ENCODE measurements at regions not wholly inside any gene's neighbourhood (a gene's known extent, or its start where the extent isn't known, plus 50 kb on each side); places are given as distances from the start of the nearest gene placed in this dataset.

GRCh38 chr3:193840111-193840641 is 247.2 kb downstream of the OPA1 start:
- TF ChIP-seq POLR2A (IDR thresholded peaks at IDR 0.05) (no peak), POLR2AphosphoS5 (IDR thresholded peaks at IDR 0.05; ENCODE audit: insufficient read depth in 1 of 2, low read depth in 1 of 2) (no peak)
- TF ChIP-seq, protein P1, sequence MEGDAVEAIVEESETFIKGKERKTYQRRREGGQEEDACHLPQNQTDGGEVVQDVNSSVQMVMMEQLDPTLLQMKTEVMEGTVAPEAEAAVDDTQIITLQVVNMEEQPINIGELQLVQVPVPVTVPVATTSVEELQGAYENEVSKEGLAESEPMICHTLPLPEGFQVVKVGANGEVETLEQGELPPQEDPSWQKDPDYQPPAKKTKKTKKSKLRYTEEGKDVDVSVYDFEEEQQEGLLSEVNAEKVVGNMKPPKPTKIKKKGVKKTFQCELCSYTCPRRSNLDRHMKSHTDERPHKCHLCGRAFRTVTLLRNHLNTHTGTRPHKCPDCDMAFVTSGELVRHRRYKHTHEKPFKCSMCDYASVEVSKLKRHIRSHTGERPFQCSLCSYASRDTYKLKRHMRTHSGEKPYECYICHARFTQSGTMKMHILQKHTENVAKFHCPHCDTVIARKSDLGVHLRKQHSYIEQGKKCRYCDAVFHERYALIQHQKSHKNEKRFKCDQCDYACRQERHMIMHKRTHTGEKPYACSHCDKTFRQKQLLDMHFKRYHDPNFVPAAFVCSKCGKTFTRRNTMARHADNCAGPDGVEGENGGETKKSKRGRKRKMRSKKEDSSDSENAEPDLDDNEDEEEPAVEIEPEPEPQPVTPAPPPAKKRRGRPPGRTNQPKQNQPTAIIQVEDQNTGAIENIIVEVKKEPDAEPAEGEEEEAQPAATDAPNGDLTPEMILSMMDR (IDR thresholded peaks at IDR 0.05): no peak
- peaks cover 11% of the 10 kb centered on the region for H3K4me1 ChIP-seq
- no peaks in the 10 kb centered on the region for H3K27me3 ChIP-seq
- no peaks in the 10 kb centered on the region for H3K36me3 ChIP-seq
- no peaks in the 10 kb centered on the region for H3K9me3 ChIP-seq
- no peak for DNase-seq (ENCODE audit: extremely low spot score in 2 of 2)
- no peak overlapping the region for H3K4me3 ChIP-seq
- intact Hi-C loops (cut with DNase I): no loop called here
- no peak overlapping the region for H3K27ac ChIP-seq

DNA sequence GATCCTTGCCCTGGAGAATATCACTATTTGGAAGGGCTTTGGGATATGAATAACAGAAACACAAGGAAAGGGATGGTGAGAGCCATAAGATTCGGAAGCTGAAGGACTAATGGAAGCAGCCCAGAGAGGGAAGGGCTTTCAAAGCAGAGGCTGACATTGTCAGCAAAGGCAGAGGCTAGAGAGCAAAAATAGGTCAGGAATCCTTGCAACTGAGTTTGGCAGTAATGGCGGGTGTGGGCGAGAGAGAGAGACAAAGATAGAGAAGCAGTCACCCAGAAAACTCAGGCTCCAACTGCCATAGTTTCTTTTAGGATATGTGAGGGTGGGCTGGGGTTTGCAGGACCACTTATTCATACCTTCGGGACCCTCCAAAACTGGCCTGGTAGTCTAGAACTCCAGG is 248.6 kb downstream of the OPA1 start:
- TF ChIP-seq, protein P1 (IDR thresholded peaks at IDR 0.05): no peak
- TF ChIP-seq POLR2AphosphoS5 (IDR thresholded peaks at IDR 0.05; ENCODE audit: insufficient read depth in 1 of 2, low read depth in 1 of 2): no peak
- Histone ChIP-seq H3K36me3 (no peaks in the 10 kb centered on the region), H3K4me1 (peaks cover 11% of the 10 kb centered on the region), H3K27ac (no peak overlapping the region), H3K27me3 (no peaks in the 10 kb centered on the region), H3K9me3 (no peaks in the 10 kb centered on the region), H3K4me3 (no peak overlapping the region)
- intact Hi-C loops (cut with DNase I): no loop called here
- DNase-seq (ENCODE audit: extremely low spot score in 2 of 2): no peak

DNA sequence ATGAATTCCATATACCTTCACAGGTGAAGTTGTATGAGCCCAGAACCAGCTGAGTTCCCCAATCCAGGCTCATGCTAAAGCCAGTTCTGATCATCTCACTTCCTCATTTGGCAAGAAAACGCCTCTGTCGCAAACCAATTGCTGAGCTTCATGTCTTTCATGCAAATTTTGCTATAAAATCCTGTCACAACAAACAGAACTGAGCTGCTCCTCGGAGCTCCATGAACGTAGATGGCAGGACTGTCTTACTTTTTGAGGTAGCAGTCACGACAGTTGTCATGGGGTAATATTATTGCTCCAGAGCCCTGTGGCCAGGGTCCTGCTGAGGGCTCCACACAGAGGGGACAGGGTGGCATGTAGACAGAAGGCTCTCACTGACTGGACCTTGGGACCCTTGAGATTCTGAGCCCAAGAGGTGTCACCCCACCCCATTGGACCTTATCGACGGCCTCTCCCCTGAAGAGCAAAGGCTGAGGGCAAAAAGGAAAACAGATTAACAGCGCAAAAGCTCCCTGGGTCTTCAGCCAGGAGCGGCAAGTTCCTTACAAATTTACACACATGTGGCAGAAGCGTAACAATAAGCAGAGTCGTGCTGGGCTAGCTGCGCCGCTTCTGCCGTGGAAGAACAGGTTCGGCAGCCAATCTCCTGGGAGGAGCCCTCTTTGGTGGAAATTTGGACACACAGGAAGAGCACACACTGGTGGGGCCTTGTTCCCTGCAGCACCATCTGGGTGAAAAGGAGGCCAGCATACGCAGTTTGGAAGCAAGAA is 249.2 kb downstream of the OPA1 start:
- Histone ChIP-seq H3K36me3 (no peaks in the 10 kb centered on the region), H3K9me3 (no peaks in the 10 kb centered on the region), H3K27ac (no peak overlapping the region), H3K4me3 (no peak overlapping the region), H3K4me1 (peaks cover 11% of the 10 kb centered on the region), H3K27me3 (no peaks in the 10 kb centered on the region)
- no peak for TF ChIP-seq POLR2A (IDR thresholded peaks at IDR 0.05)
- TF ChIP-seq, protein P1 (IDR thresholded peaks at IDR 0.05): no peak
- no peak for TF ChIP-seq POLR2AphosphoS5 (IDR thresholded peaks at IDR 0.05; ENCODE audit: insufficient read depth in 1 of 2, low read depth in 1 of 2)
- no peak for DNase-seq (ENCODE audit: extremely low spot score in 2 of 2)
- intact Hi-C loops (cut with DNase I): no loop called here

- DNase-seq (ENCODE audit: extremely low spot score in 2 of 2): no peak
- no peaks in the 10 kb centered on the region for H3K36me3 ChIP-seq
- peaks cover 11% of the 10 kb centered on the region for H3K4me1 ChIP-seq
- TF ChIP-seq POLR2AphosphoS5 (IDR thresholded peaks at IDR 0.05; ENCODE audit: insufficient read depth in 1 of 2, low read depth in 1 of 2) (no peak), POLR2A (IDR thresholded peaks at IDR 0.05) (no peak)
- TF ChIP-seq, protein P1 (IDR thresholded peaks at IDR 0.05): no peak
- H3K27me3 ChIP-seq: no peaks in the 10 kb centered on the region
- no peaks in the 10 kb centered on the region for H3K9me3 ChIP-seq
- H3K27ac ChIP-seq: no peak overlapping the region
- no peak overlapping the region for H3K4me3 ChIP-seq
- intact Hi-C loops (cut with DNase I): no loop called here
Observed at GRCh38 chr3:193842832-193843473, 249.9 kb downstream of the OPA1 start.
